ENCODE measurements at regions not wholly inside any gene's neighbourhood (a gene's known extent, or its start where the extent isn't known, plus 50 kb on each side); places are given as distances from the start of the nearest gene placed in this dataset.
"Not testable (repeated sequence)": the region's sequence is repeated elsewhere in the genome, so short reads cannot be mapped to it uniquely, and the experiment has no call there.

DNA sequence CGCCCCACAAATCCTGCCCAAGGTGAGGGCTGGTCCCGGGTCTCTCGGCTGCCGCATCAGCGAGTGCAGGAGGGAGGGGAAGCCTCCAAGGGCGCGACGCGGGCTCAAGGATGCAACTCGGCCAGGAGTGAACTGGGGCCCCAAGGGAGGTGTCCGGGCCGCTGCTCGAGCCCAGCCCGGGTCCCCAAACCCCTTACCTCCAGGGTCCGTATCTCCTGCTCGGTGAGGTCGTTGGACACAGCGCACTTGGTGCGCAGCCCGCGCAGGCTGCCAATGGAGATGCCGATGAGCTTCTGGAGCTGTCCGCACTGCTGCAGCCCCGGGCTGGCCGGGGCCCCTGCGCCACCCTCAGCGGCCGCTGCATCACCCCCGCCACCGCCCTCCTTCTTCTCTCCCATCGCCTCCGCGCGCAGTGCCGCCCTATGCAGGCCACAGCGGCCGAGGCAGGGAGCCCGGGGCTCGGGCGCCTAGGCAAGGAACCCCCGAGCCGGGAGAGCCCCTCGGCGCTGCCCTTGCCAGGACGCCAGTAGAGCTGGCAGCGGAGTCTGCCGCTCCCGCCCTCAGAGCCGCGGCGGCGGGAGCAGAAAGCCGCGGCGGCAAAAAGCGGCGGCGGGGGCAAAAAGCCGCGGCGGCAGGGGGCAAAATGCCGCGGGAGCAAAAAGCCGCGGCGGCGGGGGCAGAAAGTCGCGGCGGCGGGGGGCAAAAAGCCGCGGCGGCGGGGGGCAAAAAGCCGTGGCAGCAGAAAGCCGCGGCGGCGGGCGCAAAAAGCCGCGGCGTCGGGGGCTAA lies 135.1 kb downstream of the ZNF92 start:
- TF ChIP-seq, protein P1, sequence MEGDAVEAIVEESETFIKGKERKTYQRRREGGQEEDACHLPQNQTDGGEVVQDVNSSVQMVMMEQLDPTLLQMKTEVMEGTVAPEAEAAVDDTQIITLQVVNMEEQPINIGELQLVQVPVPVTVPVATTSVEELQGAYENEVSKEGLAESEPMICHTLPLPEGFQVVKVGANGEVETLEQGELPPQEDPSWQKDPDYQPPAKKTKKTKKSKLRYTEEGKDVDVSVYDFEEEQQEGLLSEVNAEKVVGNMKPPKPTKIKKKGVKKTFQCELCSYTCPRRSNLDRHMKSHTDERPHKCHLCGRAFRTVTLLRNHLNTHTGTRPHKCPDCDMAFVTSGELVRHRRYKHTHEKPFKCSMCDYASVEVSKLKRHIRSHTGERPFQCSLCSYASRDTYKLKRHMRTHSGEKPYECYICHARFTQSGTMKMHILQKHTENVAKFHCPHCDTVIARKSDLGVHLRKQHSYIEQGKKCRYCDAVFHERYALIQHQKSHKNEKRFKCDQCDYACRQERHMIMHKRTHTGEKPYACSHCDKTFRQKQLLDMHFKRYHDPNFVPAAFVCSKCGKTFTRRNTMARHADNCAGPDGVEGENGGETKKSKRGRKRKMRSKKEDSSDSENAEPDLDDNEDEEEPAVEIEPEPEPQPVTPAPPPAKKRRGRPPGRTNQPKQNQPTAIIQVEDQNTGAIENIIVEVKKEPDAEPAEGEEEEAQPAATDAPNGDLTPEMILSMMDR (conservative IDR thresholded peaks at IDR 0.05 in 1 of 2, IDR thresholded peaks at IDR 0.05 in 1 of 2; ENCODE audit: low read depth in 1 of 2, low read length in 2 of 2), result not testable (repeated sequence)
- TF ChIP-seq EZH2 (IDR thresholded peaks at IDR 0.05; ENCODE audit: low read length, missing control alignments), result not testable (repeated sequence)

All from fibroblast of lung (primary cell).